ENCODE measurements at regions not wholly inside any gene's neighbourhood (a gene's known extent, or its start where the extent isn't known, plus 50 kb on each side); places are given as distances from the start of the nearest gene placed in this dataset.

- DNase-seq (ENCODE audit: low spot score): no peak
Observed at GRCh38 chr11:45036733-45037132, 86.0 kb upstream of the TP53I11 start.

GRCh38 chr11:45037434-45038005, 86.8 kb upstream of the TP53I11 start:
- no peak for DNase-seq (ENCODE audit: low spot score)

- no peak for DNase-seq (ENCODE audit: low spot score)
Observed at GRCh38 chr11:45038923-45039322, 88.2 kb upstream of the TP53I11 start.

GRCh38 chr11:45041596-45041995, 90.9 kb upstream of the TP53I11 start:
- no peak for DNase-seq (ENCODE audit: low spot score)

GRCh38 chr11:45042560-45042959, 91.9 kb upstream of the TP53I11 start:
- DNase-seq (ENCODE audit: low spot score): no peak

- no peak for DNase-seq (ENCODE audit: low spot score)
Observed at GRCh38 chr11:45043755-45044475, 93.2 kb upstream of the TP53I11 start.

- no peak for DNase-seq (ENCODE audit: low spot score)
Observed at GRCh38 chr11:45045683-45046471, 95.2 kb upstream of the TP53I11 start.

- DNase-seq (ENCODE audit: low spot score): no peak
Observed at GRCh38 chr11:45048313-45048841, 97.7 kb upstream of the TP53I11 start.

GRCh38 chr11:45048870-45049691, 97.4 kb upstream of the PRDM11 start:
- no peak for DNase-seq (ENCODE audit: low spot score)

GRCh38 chr11:45050111-45050510, 96.3 kb upstream of the PRDM11 start:
- DNase-seq (ENCODE audit: low spot score): no peak

GRCh38 chr11:45051621-45052020, 94.8 kb upstream of the PRDM11 start:
- DNase-seq (ENCODE audit: low spot score): no peak

- no peak for DNase-seq (ENCODE audit: low spot score)
Observed at GRCh38 chr11:45052361-45052760, 94.1 kb upstream of the PRDM11 start.

GRCh38 chr11:45053736-45054446, 92.5 kb upstream of the PRDM11 start:
- DNase-seq (ENCODE audit: low spot score): no peak

GRCh38 chr11:45054956-45055355, 91.5 kb upstream of the PRDM11 start:
- DNase-seq (ENCODE audit: low spot score): no peak

GRCh38 chr11:45056529-45056928, 89.9 kb upstream of the PRDM11 start:
- no peak for DNase-seq (ENCODE audit: low spot score)

GRCh38 chr11:45057938-45058646, 88.3 kb upstream of the PRDM11 start:
- no peak for DNase-seq (ENCODE audit: low spot score)

- DNase-seq (ENCODE audit: low spot score): no peak
Observed at GRCh38 chr11:45058647-45058950, 87.8 kb upstream of the PRDM11 start.

GRCh38 chr11:45060707-45061106, 85.7 kb upstream of the PRDM11 start:
- DNase-seq (ENCODE audit: low spot score): no peak

- no peak for DNase-seq (ENCODE audit: low spot score)
Observed at GRCh38 chr11:45061641-45062040, 84.8 kb upstream of the PRDM11 start.

- no peak for DNase-seq (ENCODE audit: low spot score)
Observed at GRCh38 chr11:45062115-45062514, 84.3 kb upstream of the PRDM11 start.

Measured in activated CD4-positive, alpha-beta T cell treated with anti-CD3 and anti-CD28 coated beads, Interleukin-2, Interleukin-4, amounts not matched to agents 100 ng/mL and 50 ng/mL, durations not matched to agents 16 hours and 8 hours (primary cell).